GM12878 (cell line): ENCODE measurements at regions not wholly inside any gene's neighbourhood (a gene's known extent, or its start where the extent isn't known, plus 50 kb on each side); places are given as distances from the start of the nearest gene placed in this dataset.

Source experiments
- ATAC-seq: fragments of 200-7000 bp; cut with Tn5 transposase; 3 replicates; pipeline ENCODE4 v1.9.1; 2020; ENCODE audit warnings: mild to moderate bottlenecking, moderate library complexity
- BruUV-seq: library from RNA; stranded (reverse); fragments of 400-500 nt; replicated peaks from 2 replicates; lab custom pipeline; 2021; lab: Mats Ljungman, UMichigan
- CTCF ChIA-PET: fragments of 300-600 bp; sonication (Branson Sonifier 250); formaldehyde crosslinking; extraction: SDS; loops from one replicate; lab custom pipeline; 2021; ENCODE audit warnings: inconsistent platforms; lab: Yijun Ruan, JAX
- POLR2A ChIA-PET: fragments of 350-600 bp; formaldehyde crosslinking; extraction: SDS; loops from one replicate; lab custom pipeline; 2021; ENCODE audit warnings: inconsistent platforms; lab: Charles Lee
- RAD21 ChIA-PET: fragments of 300-600 bp; sonication (Branson Sonifier 250); formaldehyde crosslinking; loops from one replicate; lab custom pipeline; 2023; ENCODE audit warnings: antibody characterized with exemption; ENCODE audit not compliant: unreplicated experiment; lab: Charles Lee
- SMC1A ChIA-PET: fragments of 300-600 bp; sonication (Branson Sonifier 250); formaldehyde crosslinking; loops from one replicate; lab custom pipeline; 2023; ENCODE audit not compliant: unreplicated experiment, uncharacterized antibody; lab: Charles Lee
- DNase-seq: peaks from one replicate; pipeline ENCODE4 v3.0.0-alpha.2; 2011; ENCODE audit warnings: low read depth, low spot score
- FAIRE-seq: peaks from 3 replicates; lab custom pipeline; 2011; peaks lifted over from hg19 to GRCh38; lab: Jason Lieb, UNC
- H2AFZ ChIP-seq: 2 replicates; pipeline ENCODE4 v1.6.0; 2011; ENCODE audit warnings: low read depth, low read length, control low read depth; ENCODE audit not compliant: control insufficient read depth
- H3K27ac ChIP-seq: 2 replicates; pipeline ENCODE4 v1.5.1; 2011; ENCODE audit warnings: control low read depth; ENCODE audit not compliant: control insufficient read depth, insufficient read depth
- H3K27me3 ChIP-seq, 2 experiments: replicated peaks in 1 of 2; 2 replicates each; pipeline versions ENCODE4 v1.6.0 to v1.6.1; 2011; ENCODE audit warnings: low read length in 1 of 2; ENCODE audit not compliant: control insufficient read depth in 2 of 2, insufficient read depth in 2 of 2
- H3K36me3 ChIP-seq, 2 experiments: 2 replicates each; pipeline ENCODE4 v1.5.1; 2011; ENCODE audit warnings: low read length in 1 of 2; ENCODE audit not compliant: control insufficient read depth in 2 of 2, insufficient read depth in 2 of 2
- H3K4me1 ChIP-seq: 2 replicates; pipeline ENCODE4 v1.6.1; 2011; ENCODE audit warnings: mild to moderate bottlenecking, low read length, moderate library complexity, mixed read lengths; ENCODE audit not compliant: control insufficient read depth, insufficient read depth
- H3K4me2 ChIP-seq: 2 replicates; pipeline ENCODE4 v1.6.0; 2011; ENCODE audit warnings: control low read depth; ENCODE audit not compliant: control insufficient read depth, insufficient read depth
- H3K4me3 ChIP-seq: fragments of 200-600 bp; sonication (generic); 2 replicates; pipeline ENCODE4 v1.5.1; 2016
- H3K79me2 ChIP-seq: 2 replicates; pipeline ENCODE4 v1.6.0; 2011; ENCODE audit warnings: low read length; ENCODE audit not compliant: control insufficient read depth, insufficient read depth
- H3K9ac ChIP-seq: 2 replicates; pipeline ENCODE4 v1.8.0; 2011; ENCODE audit warnings: low read length, control low read depth, mixed read lengths; ENCODE audit not compliant: control insufficient read depth, insufficient read depth
- H3K9me3 ChIP-seq: replicated peaks from 3 replicates; pipeline ENCODE4 v1.5.1; 2011; ENCODE audit warnings: mild to moderate bottlenecking, low read length; ENCODE audit not compliant: control insufficient read depth, insufficient read depth
- H4K20me1 ChIP-seq: 2 replicates; pipeline ENCODE4 v1.6.0; 2011; ENCODE audit not compliant: control insufficient read depth, insufficient read depth
- DPF2 ChIP-seq: fragments of 450-650 bp; IDR thresholded peaks from 2 replicates; pipeline ENCODE4 v1.6.1; 2017; ENCODE audit warnings: mild to moderate bottlenecking
- ELK1 ChIP-seq: IDR thresholded peaks from 2 replicates; pipeline ENCODE4 v1.6.1; 2012; ENCODE audit warnings: low read depth, low read length, improper control_type of control experiment
- EP300 ChIP-seq, 2 experiments: fragments of 150-350 bp in 1 of 2; IDR thresholded peaks; 2 replicates each; pipeline ENCODE4 v1.6.1; 2011 to 2012; ENCODE audit warnings: low read depth in 2 of 2, low read length in 2 of 2, borderline replicate concordance in 1 of 2, improper control_type of control experiment in 1 of 2, inconsistent platforms in 1 of 2; ENCODE audit not compliant: control insufficient read depth in 1 of 2
- GABPA ChIP-seq: IDR thresholded peaks from 2 replicates; pipeline ENCODE4 v1.6.1; 2014; ENCODE audit warnings: antibody characterized with exemption, low read depth, mild to moderate bottlenecking, inconsistent platforms
- HDAC6 ChIP-seq: fragments of 200-600 bp; sonication (generic); IDR thresholded peaks from one replicate; pipeline ENCODE4 v1.8.0; 2017; ENCODE audit warnings: antibody characterized with exemption; ENCODE audit not compliant: unreplicated experiment
- IKZF2 ChIP-seq, 2 experiments: fragments of 450-650 bp; IDR thresholded peaks; 2 replicates each; pipeline ENCODE4 v1.6.1; 2017; ENCODE audit warnings: mild to moderate bottlenecking in 2 of 2, moderate library complexity in 2 of 2
- KDM1A ChIP-seq: fragments of 200-600 bp; sonication (generic); IDR thresholded peaks from 2 replicates; pipeline ENCODE4 v1.6.1; 2016; ENCODE audit warnings: borderline replicate concordance
- MEF2B ChIP-seq: fragments of 450-650 bp; IDR thresholded peaks from 2 replicates; pipeline ENCODE4 v1.6.1; 2018; ENCODE audit warnings: mild to moderate bottlenecking, moderate library complexity; ENCODE audit not compliant: partially characterized antibody, poor library complexity, severe bottlenecking
- MTA2 ChIP-seq: fragments of 450-650 bp; IDR thresholded peaks from 2 replicates; pipeline ENCODE4 v1.6.1; 2016; ENCODE audit warnings: low read depth, mild to moderate bottlenecking, moderate library complexity
- MTA3 ChIP-seq: IDR thresholded peaks from 2 replicates; pipeline ENCODE4 v1.6.1; 2012; ENCODE audit warnings: low read length, inconsistent platforms, borderline replicate concordance
- RCOR1 ChIP-seq: conservative IDR thresholded peaks from 2 replicates; pipeline ENCODE4 v1.6.1; 2012; ENCODE audit warnings: low read depth, low read length, improper control_type of control experiment
- SPI1 ChIP-seq: IDR thresholded peaks from 2 replicates; pipeline ENCODE4 v1.6.1; 2011; ENCODE audit warnings: low read depth, mild to moderate bottlenecking, low read length, moderate library complexity, borderline replicate concordance; ENCODE audit not compliant: insufficient read depth
- YBX1 ChIP-seq: fragments of 450-650 bp; IDR thresholded peaks from 2 replicates; pipeline ENCODE4 v1.6.1; 2016; ENCODE audit warnings: antibody characterized with exemption
- ZNF24 ChIP-seq: fragments of 450-650 bp; IDR thresholded peaks from 2 replicates; pipeline ENCODE4 v1.6.1; 2017; ENCODE audit warnings: antibody characterized with exemption, mild to moderate bottlenecking
- WGBS: methylation state at CpG from one replicate; pipeline ENCODE4 v1.1.6; 2016; ENCODE audit warnings: low lambda C conversion rate; ENCODE audit not compliant: insufficient replicate concordance, insufficient coverage; ENCODE audit errors: missing lambda C conversion rate; 5-methylcytosine and 5-hydroxymethylcytosine counted together
- in situ Hi-C: fragments of 300-500 bp; cut with MboI; formaldehyde crosslinking; loops from 9 replicates; pipeline ENCODE4 v1.14.3; 2018; ENCODE audit warnings: mixed read lengths
- intact Hi-C: fragments of 100-400 bp; cut with micrococcal nuclease; formaldehyde crosslinking; loops from one replicate; pipeline ENCODE4 v1.14.2; 2022; ENCODE audit not compliant: unreplicated experiment

- TF ChIP-seq GABPA: no peak
- peak; percentile 20 for TF ChIP-seq MEF2B
- no peak for TF ChIP-seq ZNF24
- no peak for TF ChIP-seq YBX1
- TF ChIP-seq KDM1A: no peak
- TF ChIP-seq ELK1: no peak
- TF ChIP-seq IKZF2 (IDR thresholded peaks at IDR 0.05): peak in 1 of 2 experiments; percentile 25; a peak in 1 of 4 replicates
- TF ChIP-seq EP300 (IDR thresholded peaks at IDR 0.05; ENCODE audit: borderline replicate concordance in 1 of 2, control insufficient read depth in 1 of 2, low read depth in 2 of 2, low read length in 2 of 2): peak in 1 of 2 experiments; percentile 57; a peak in 1 of 4 replicates
- no peak for TF ChIP-seq MTA3
- peak; percentile 46; the same call in 1 of the 2 replicates for TF ChIP-seq MTA2
- no peak for TF ChIP-seq HDAC6
- TF ChIP-seq DPF2: 0 out of 2 replicates have a peak, but pooled peaks have one; percentile 28
These were observed 398.1 kb upstream of the API5 start (continued) for GRCh38 chr11:42913731-42914130.

- H3K27ac ChIP-seq: no peak overlapping the region
- H3K4me1 ChIP-seq: no peaks in the 10 kb centered on the region
- no peak overlapping the region for H3K4me2 ChIP-seq
- RAD21 ChIA-PET: no interaction called here
- H2AFZ ChIP-seq: no peak overlapping the region
- DNase-seq: no peak
- intact Hi-C loops (no loop called here), in situ Hi-C loops (no loop called here)
- no peak for FAIRE-seq
- 4% methylated on average over 3 of the region's 3 CpGs for WGBS
- no TSS peak for BruUV-seq
- H4K20me1 ChIP-seq: no peaks in the 10 kb centered on the region
- no peak overlapping the region for H3K9ac ChIP-seq
- POLR2A ChIA-PET: no interaction called here
- CTCF ChIA-PET: no interaction called here
- H3K79me2 ChIP-seq: no peaks in the 10 kb centered on the region
- no peak for ATAC-seq
- H3K36me3 ChIP-seq: no peaks in the 10 kb centered on the region
- TF ChIP-seq DPF2 (0 out of 2 replicates have a peak, but pooled peaks have one; percentile 14), IKZF2 (IDR thresholded peaks at IDR 0.05) (0 out of 4 replicates have a peak, but pooled peaks of 1 of the 2 experiments have one; percentile 14), RCOR1 (no peak), SPI1 (peak; percentile 74)
- H3K9me3 ChIP-seq: no peaks in the 10 kb centered on the region; the same call in 2 of the 3 replicates
- no peaks in the 10 kb centered on the region for H3K27me3 ChIP-seq
- SMC1A ChIA-PET: no interaction called here
- H3K4me3 ChIP-seq: no peak overlapping the region
These were observed 388.1 kb upstream of the API5 start for GRCh38 chr11:42923651-42924050.
